ENCODE measurements at regions not wholly inside any gene's neighbourhood (a gene's known extent, or its start where the extent isn't known, plus 50 kb on each side); places are given as distances from the start of the nearest gene placed in this dataset.

- no peak for TF ChIP-seq CTCF (IDR thresholded peaks at IDR 0.05)
- TF ChIP-seq POLR2AphosphoS5 (IDR thresholded peaks at IDR 0.05), result no peak
- no peak for TF ChIP-seq POLR2A (IDR thresholded peaks at IDR 0.05)
Measured at GRCh38 chr19:27777242-27777641, 1435.7 kb downstream of the UQCRFS1 start.
